ENCODE measurements at regions not wholly inside any gene's neighbourhood (a gene's known extent, or its start where the extent isn't known, plus 50 kb on each side); places are given as distances from the start of the nearest gene placed in this dataset.

- TF ChIP-seq, protein P1, sequence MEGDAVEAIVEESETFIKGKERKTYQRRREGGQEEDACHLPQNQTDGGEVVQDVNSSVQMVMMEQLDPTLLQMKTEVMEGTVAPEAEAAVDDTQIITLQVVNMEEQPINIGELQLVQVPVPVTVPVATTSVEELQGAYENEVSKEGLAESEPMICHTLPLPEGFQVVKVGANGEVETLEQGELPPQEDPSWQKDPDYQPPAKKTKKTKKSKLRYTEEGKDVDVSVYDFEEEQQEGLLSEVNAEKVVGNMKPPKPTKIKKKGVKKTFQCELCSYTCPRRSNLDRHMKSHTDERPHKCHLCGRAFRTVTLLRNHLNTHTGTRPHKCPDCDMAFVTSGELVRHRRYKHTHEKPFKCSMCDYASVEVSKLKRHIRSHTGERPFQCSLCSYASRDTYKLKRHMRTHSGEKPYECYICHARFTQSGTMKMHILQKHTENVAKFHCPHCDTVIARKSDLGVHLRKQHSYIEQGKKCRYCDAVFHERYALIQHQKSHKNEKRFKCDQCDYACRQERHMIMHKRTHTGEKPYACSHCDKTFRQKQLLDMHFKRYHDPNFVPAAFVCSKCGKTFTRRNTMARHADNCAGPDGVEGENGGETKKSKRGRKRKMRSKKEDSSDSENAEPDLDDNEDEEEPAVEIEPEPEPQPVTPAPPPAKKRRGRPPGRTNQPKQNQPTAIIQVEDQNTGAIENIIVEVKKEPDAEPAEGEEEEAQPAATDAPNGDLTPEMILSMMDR (IDR thresholded peaks at IDR 0.05): no peak
- no peak for TF ChIP-seq EP300 (IDR thresholded peaks at IDR 0.05)
- TF ChIP-seq POLR2A (IDR thresholded peaks at IDR 0.05): no peak
Observed at GRCh38 chr6:166710084-166710483, 83.0 kb upstream of the RPS6KA2 start.
